ENCODE measurements at regions not wholly inside any gene's neighbourhood (a gene's known extent, or its start where the extent isn't known, plus 50 kb on each side); places are given as distances from the start of the nearest gene placed in this dataset.

- DNase-seq, result peak; percentile 52 to 76
- TF ChIP-seq POLR2A (IDR thresholded peaks at IDR 0.05; ENCODE audit: low read length) (no peak), GATA1 (IDR thresholded peaks at IDR 0.05; ENCODE audit: low read depth, low read length) (no peak)
These were observed 71.0 kb upstream of the CSF3R start for GRCh38 chr1:36553591-36554322.

- no peak for DNase-seq
- TF ChIP-seq GATA1 (IDR thresholded peaks at IDR 0.05; ENCODE audit: low read depth, low read length) (no peak), POLR2A (IDR thresholded peaks at IDR 0.05; ENCODE audit: low read length) (no peak)
These were observed 60.3 kb upstream of the CSF3R start for GRCh38 chr1:36542962-36543515.

- TF ChIP-seq GATA1 (IDR thresholded peaks at IDR 0.05; ENCODE audit: low read depth, low read length), result no peak
- no peak for TF ChIP-seq POLR2A (IDR thresholded peaks at IDR 0.05; ENCODE audit: low read length)
- DNase-seq, result no peak
These were observed 59.6 kb upstream of the CSF3R start for GRCh38 chr1:36542024-36542961.

- no peak for DNase-seq
- TF ChIP-seq POLR2A (IDR thresholded peaks at IDR 0.05; ENCODE audit: low read length) (no peak), GATA1 (IDR thresholded peaks at IDR 0.05; ENCODE audit: low read depth, low read length) (no peak)
These were observed 57.3 kb upstream of the CSF3R start for GRCh38 chr1:36540056-36540455.

- no peak for DNase-seq
- TF ChIP-seq GATA1 (IDR thresholded peaks at IDR 0.05; ENCODE audit: low read depth, low read length), result no peak
- no peak for TF ChIP-seq POLR2A (IDR thresholded peaks at IDR 0.05; ENCODE audit: low read length)
These were observed 56.8 kb upstream of the CSF3R start for GRCh38 chr1:36539526-36539925.

GRCh38 chr1:36537991-36538390 lies 55.3 kb upstream of the CSF3R start:
- TF ChIP-seq GATA1 (IDR thresholded peaks at IDR 0.05; ENCODE audit: low read depth, low read length) (no peak), POLR2A (IDR thresholded peaks at IDR 0.05; ENCODE audit: low read length) (no peak)
- no peak for DNase-seq

- TF ChIP-seq GATA1 (IDR thresholded peaks at IDR 0.05; ENCODE audit: low read depth, low read length), result no peak
- no peak for TF ChIP-seq POLR2A (IDR thresholded peaks at IDR 0.05; ENCODE audit: low read length)
- DNase-seq, result no peak
These were observed 54.6 kb upstream of the CSF3R start for GRCh38 chr1:36537190-36537768.

GRCh38 chr1:36536727-36537126 lies 54.0 kb upstream of the CSF3R start:
- no peak for TF ChIP-seq POLR2A (IDR thresholded peaks at IDR 0.05; ENCODE audit: low read length)
- TF ChIP-seq GATA1 (IDR thresholded peaks at IDR 0.05; ENCODE audit: low read depth, low read length), result no peak
- DNase-seq, result no peak

- no peak for DNase-seq
- TF ChIP-seq POLR2A (IDR thresholded peaks at IDR 0.05; ENCODE audit: low read length) (no peak), GATA1 (IDR thresholded peaks at IDR 0.05; ENCODE audit: low read depth, low read length) (no peak)
These were observed 52.1 kb upstream of the CSF3R start for GRCh38 chr1:36534711-36535412.

GRCh38 chr1:36533897-36534296 lies 51.2 kb upstream of the CSF3R start:
- TF ChIP-seq POLR2A (IDR thresholded peaks at IDR 0.05; ENCODE audit: low read length), result no peak
- TF ChIP-seq GATA1 (IDR thresholded peaks at IDR 0.05; ENCODE audit: low read depth, low read length), result no peak
- no peak for DNase-seq

GRCh38 chr1:36532810-36533401 lies 50.2 kb upstream of the CSF3R start:
- DNase-seq, result no peak
- TF ChIP-seq GATA1 (IDR thresholded peaks at IDR 0.05; ENCODE audit: low read depth, low read length) (no peak), POLR2A (IDR thresholded peaks at IDR 0.05; ENCODE audit: low read length) (no peak)

Measured in erythroblast (primary cell).